CD14-positive monocyte (primary cell): ENCODE measurements at regions not wholly inside any gene's neighbourhood (a gene's known extent, or its start where the extent isn't known, plus 50 kb on each side); places are given as distances from the start of the nearest gene placed in this dataset.

Source experiments
- DNase-seq, 3 donors: peaks; one replicate each; pipeline ENCODE4 v3.0.0-alpha.2; 2011 to 2022
- H2AFZ ChIP-seq: 2 replicates; pipeline ENCODE4 v1.6.0; 2012; ENCODE audit warnings: mild to moderate bottlenecking, low read depth, low read length, inconsistent platforms; ENCODE audit not compliant: insufficient read depth, poor library complexity, severe bottlenecking
- H3K27ac ChIP-seq, 2 donors: 1 replicate in 1 of 2; 2 replicates in 1 of 2; pipeline ENCODE4 v1.5.1; 2012 to 2013; ENCODE audit warnings: low read length in 2 of 2, control low read depth in 1 of 2, inconsistent platforms in 1 of 2, low read depth in 1 of 2, mild to moderate bottlenecking in 1 of 2
- H3K27me3 ChIP-seq, 2 donors: one replicate each; pipeline versions ENCODE4 v1.6.0 to v1.6.1; 2011 to 2013; ENCODE audit warnings: low read length in 2 of 2; ENCODE audit not compliant: control insufficient read depth in 2 of 2, insufficient read depth in 2 of 2
- H3K36me3 ChIP-seq, 2 donors: replicated peaks in 1 of 2; 1 replicate in 1 of 2; 2 replicates in 1 of 2; pipeline versions ENCODE4 v1.5.1 to v1.6.1; 2012 to 2013; ENCODE audit warnings: low read length in 2 of 2, control low read depth in 1 of 2, inconsistent platforms in 1 of 2, mild to moderate bottlenecking in 1 of 2; ENCODE audit not compliant: insufficient read depth in 2 of 2, control insufficient read depth in 1 of 2
- H3K4me1 ChIP-seq, 2 donors: 1 replicate in 1 of 2; 2 replicates in 1 of 2; pipeline versions ENCODE4 v1.5.1 to v1.6.1; 2012 to 2013; ENCODE audit warnings: low read length in 2 of 2, control low read depth in 1 of 2, inconsistent platforms in 1 of 2, mild to moderate bottlenecking in 1 of 2, moderate library complexity in 1 of 2; ENCODE audit not compliant: insufficient read depth in 2 of 2, control insufficient read depth in 1 of 2
- H3K4me2 ChIP-seq: replicated peaks from 2 replicates; pipeline ENCODE3; 2012; ENCODE audit warnings: low read length, moderate library complexity, mild to moderate bottlenecking; ENCODE audit not compliant: poor library complexity, severe bottlenecking; ENCODE audit errors: extremely low read depth
- H3K4me3 ChIP-seq, 3 experiments: fragments of 200-600 bp in 1 of 3; sonication (generic) in 1 of 3; replicated peaks in 1 of 3; 1 replicate in 2 of 3; 2 replicates in 1 of 3; pipeline ENCODE4 v1.5.1; 2011 to 2013; ENCODE audit warnings: low read length in 3 of 3, mild to moderate bottlenecking in 3 of 3, control low read depth in 2 of 3, low read depth in 2 of 3, inconsistent platforms in 1 of 3, moderate library complexity in 1 of 3
- H3K79me2 ChIP-seq: 2 replicates; pipeline ENCODE4 v1.6.0; 2012; ENCODE audit warnings: mild to moderate bottlenecking, control low read depth, inconsistent platforms, low read length, moderate library complexity; ENCODE audit not compliant: insufficient read depth
- H3K9ac ChIP-seq: 2 replicates; pipeline ENCODE4 v1.6.0; 2017; ENCODE audit warnings: low read length, mild to moderate bottlenecking; ENCODE audit not compliant: insufficient read depth, poor library complexity, severe bottlenecking
- H3K9me3 ChIP-seq, 2 donors: replicated peaks in 1 of 2; 1 replicate in 1 of 2; 2 replicates in 1 of 2; pipeline versions ENCODE4 v1.5.1 to v1.6.1; 2012 to 2013; ENCODE audit warnings: low read length in 2 of 2, control low read depth in 1 of 2; ENCODE audit not compliant: control insufficient read depth in 1 of 2, insufficient read depth in 1 of 2
- H4K20me1 ChIP-seq: 2 replicates; pipeline ENCODE4 v1.6.0; 2012; ENCODE audit warnings: mild to moderate bottlenecking, low read length, control low read depth, moderate library complexity; ENCODE audit not compliant: insufficient read depth
- H3K27ac Mint-ChIP-seq, 7 donors: one replicate each; pipeline ENCODE4 v1.8.0; 2020; ENCODE audit warnings: mild to moderate bottlenecking in 7 of 7, mixed read lengths in 7 of 7, moderate library complexity in 6 of 7, inconsistent platforms in 2 of 7
- H3K27me3 Mint-ChIP-seq, 3 donors: one replicate each; pipeline ENCODE4 v1.8.0; 2021 to 2022; ENCODE audit warnings: low read depth in 3 of 3, mild to moderate bottlenecking in 3 of 3, mixed read lengths in 3 of 3, moderate library complexity in 3 of 3, inconsistent platforms in 1 of 3
- H3K36me3 Mint-ChIP-seq, 2 donors: one replicate each; pipeline ENCODE4 v1.8.0; 2020; ENCODE audit warnings: mixed read lengths in 2 of 2, inconsistent platforms in 1 of 2, mild to moderate bottlenecking in 1 of 2
- H3K4me1 Mint-ChIP-seq: one replicate; pipeline ENCODE4 v1.8.0; 2020; ENCODE audit warnings: mild to moderate bottlenecking, mixed read lengths
- H3K4me3 Mint-ChIP-seq, 2 donors: one replicate each; pipeline ENCODE4 v1.8.0; 2020; ENCODE audit warnings: mild to moderate bottlenecking in 2 of 2, mixed read lengths in 2 of 2, moderate library complexity in 1 of 2
- H3K9me3 Mint-ChIP-seq, 7 donors: one replicate each; pipeline ENCODE4 v1.8.0; 2020 to 2022; ENCODE audit warnings: mixed read lengths in 7 of 7, mild to moderate bottlenecking in 6 of 7, moderate library complexity in 6 of 7, inconsistent platforms in 2 of 7
- WGBS: methylation state at CpG from one replicate; pipeline ENCODE4 v1.1.5; 2013; ENCODE audit warnings: missing lambda C conversion rate; ENCODE audit not compliant: insufficient coverage; 5-methylcytosine and 5-hydroxymethylcytosine counted together
- intact Hi-C, 2 donors: fragments of 100-400 bp; cut with micrococcal nuclease; formaldehyde crosslinking; loops; one replicate each; pipeline versions ENCODE4 v1.15.0 to v1.15.1; 2023
- TF ChIP-seq, protein P1 (sequence below): fragments of 200-600 bp; IDR thresholded peaks from one replicate; pipeline ENCODE4 v1.8.0; 2022; ENCODE audit warnings: antibody characterized with exemption, mild to moderate bottlenecking

DNA sequence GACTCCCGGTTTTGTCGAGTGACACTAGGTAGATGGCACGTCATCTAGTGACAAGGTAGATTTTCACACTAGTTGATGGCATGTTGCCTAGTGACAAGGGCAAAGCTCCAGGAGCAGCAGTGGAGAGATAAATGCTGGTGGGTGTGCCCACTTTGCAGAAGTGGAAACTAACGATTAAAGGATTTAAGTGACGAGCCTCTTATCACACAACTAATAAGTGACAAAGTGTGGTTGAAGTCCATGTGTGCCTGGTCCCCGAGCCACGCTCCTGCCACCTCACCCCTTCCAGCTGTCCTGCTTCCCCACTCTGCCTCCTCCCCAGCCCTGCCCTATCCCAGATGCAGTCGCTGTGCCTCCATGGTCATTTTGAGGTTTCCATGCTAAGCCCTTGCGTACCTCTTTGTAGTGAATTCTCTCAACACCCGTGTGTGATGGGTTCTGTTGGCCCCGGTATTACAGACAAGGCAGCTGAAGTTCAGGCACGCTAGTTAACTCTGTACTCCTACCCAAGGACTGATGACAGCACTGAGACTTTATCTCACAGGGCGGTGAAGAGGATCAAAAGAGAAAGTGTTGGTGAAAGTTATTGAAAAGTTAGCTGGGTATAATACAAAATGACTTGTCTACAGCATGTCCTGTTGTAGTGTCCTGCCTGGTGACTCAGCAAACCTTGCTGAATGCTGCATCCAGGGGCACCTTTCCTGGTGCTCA, 113.4 kb upstream of the GLI2 start:
- no peaks in the 10 kb centered on the region for H4K20me1 ChIP-seq
- WGBS = 99% methylated on average over 10 of the region's 13 CpGs
- intact Hi-C loops = no loop called here
- no peak overlapping the region for H3K27ac ChIP-seq
- H3K27me3 Mint-ChIP-seq = peaks cover 0 to 11% (median 4%) of the 10 kb centered on the region in 3 donors
- H3K9me3 Mint-ChIP-seq = peaks cover 0 to 3% (median 2%) of the 10 kb centered on the region in 7 donors
- H3K27ac Mint-ChIP-seq = peak overlapping the region in 1 of 7 donors; percentile 75
- no peak overlapping the region for H2AFZ ChIP-seq
- no peak for DNase-seq
- H3K4me2 ChIP-seq = no peak overlapping the region
- TF ChIP-seq, protein P1, sequence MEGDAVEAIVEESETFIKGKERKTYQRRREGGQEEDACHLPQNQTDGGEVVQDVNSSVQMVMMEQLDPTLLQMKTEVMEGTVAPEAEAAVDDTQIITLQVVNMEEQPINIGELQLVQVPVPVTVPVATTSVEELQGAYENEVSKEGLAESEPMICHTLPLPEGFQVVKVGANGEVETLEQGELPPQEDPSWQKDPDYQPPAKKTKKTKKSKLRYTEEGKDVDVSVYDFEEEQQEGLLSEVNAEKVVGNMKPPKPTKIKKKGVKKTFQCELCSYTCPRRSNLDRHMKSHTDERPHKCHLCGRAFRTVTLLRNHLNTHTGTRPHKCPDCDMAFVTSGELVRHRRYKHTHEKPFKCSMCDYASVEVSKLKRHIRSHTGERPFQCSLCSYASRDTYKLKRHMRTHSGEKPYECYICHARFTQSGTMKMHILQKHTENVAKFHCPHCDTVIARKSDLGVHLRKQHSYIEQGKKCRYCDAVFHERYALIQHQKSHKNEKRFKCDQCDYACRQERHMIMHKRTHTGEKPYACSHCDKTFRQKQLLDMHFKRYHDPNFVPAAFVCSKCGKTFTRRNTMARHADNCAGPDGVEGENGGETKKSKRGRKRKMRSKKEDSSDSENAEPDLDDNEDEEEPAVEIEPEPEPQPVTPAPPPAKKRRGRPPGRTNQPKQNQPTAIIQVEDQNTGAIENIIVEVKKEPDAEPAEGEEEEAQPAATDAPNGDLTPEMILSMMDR = no peak
- H3K4me1 Mint-ChIP-seq = no peaks in the 10 kb centered on the region
- H3K36me3 Mint-ChIP-seq = no peaks in the 10 kb centered on the region
- no peaks in the 10 kb centered on the region for H3K27me3 ChIP-seq
- H3K79me2 ChIP-seq = no peaks in the 10 kb centered on the region
- no peak overlapping the region for H3K4me3 ChIP-seq
- H3K36me3 ChIP-seq = no peaks in the 10 kb centered on the region
- H3K4me3 Mint-ChIP-seq = no peak overlapping the region
- no peaks in the 10 kb centered on the region for H3K4me1 ChIP-seq
- H3K9ac ChIP-seq = no peak overlapping the region
- H3K9me3 ChIP-seq = no peaks in the 10 kb centered on the region

DNA sequence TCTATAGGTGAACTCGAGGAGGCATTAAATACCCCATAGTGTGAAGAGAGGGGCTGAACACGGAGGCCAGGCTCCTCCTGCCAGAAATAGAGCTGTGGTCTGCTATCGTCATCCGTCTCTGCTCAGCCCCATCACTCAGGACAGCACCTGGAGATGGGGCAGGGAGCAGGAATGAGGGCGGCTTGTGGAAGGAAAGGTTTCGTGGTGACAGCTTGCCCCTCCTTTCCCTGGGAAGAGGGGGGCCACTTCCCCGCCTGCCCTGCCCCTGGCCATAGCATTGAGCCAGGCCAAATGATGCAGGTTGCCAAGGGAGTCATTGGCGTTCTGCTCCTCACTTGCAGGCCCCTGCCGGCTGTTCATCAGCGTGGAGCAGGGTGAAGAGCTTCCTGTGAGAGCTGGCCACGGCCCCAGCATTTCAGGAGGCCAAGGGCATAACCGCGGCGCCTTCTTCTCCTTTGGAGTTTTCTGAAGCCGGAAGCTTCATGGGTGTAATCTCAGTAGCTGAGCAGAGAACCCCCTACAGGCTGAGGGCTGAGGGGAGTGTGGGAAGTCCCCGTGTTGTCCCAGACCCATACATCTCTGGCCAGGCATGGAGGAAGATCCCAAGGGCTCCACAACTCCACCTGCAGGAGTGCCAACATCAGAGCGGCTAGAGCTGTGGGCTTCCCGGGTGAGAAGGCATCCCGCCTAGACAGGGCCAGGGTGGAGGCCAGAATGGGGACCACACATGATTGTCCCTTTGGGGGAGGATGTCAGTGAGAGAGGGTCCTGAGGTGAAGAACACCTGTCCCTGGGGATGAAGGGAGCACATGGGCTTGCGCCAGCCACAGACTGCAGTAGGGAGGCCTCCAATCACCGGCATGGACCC, 112.5 kb upstream of the GLI2 start:
- no peaks in the 10 kb centered on the region for H3K36me3 ChIP-seq
- DNase-seq = no peak
- no peak overlapping the region for H3K27ac ChIP-seq
- no peak overlapping the region for H3K4me2 ChIP-seq
- Mint-ChIP-seq H3K4me1 (no peaks in the 10 kb centered on the region), H3K36me3 (no peaks in the 10 kb centered on the region), H3K27ac (no peak overlapping the region), H3K27me3 (peaks cover 0 to 11% (median 4%) of the 10 kb centered on the region in 3 donors), H3K4me3 (no peak overlapping the region), H3K9me3 (peaks cover 0 to 7% (median 2%) of the 10 kb centered on the region in 7 donors)
- H3K79me2 ChIP-seq = no peaks in the 10 kb centered on the region
- no peaks in the 10 kb centered on the region for H4K20me1 ChIP-seq
- no peak overlapping the region for H3K4me3 ChIP-seq
- no peak overlapping the region for H2AFZ ChIP-seq
- TF ChIP-seq, protein P1 = no peak
- no peaks in the 10 kb centered on the region for H3K4me1 ChIP-seq
- no peaks in the 10 kb centered on the region for H3K9me3 ChIP-seq
- WGBS = 91% methylated on average over 9 of the region's 21 CpGs
- no peaks in the 10 kb centered on the region for H3K27me3 ChIP-seq
- intact Hi-C loops = no loop called here
- H3K9ac ChIP-seq = no peak overlapping the region
